Hematopoietic multipotent progenitor cell treated with erythropoietin and hydrocortisone succinate and interleukin-3 and kit ligand, for 17 days (in vitro differentiated cells): ENCODE measurements at regions not wholly inside any gene's neighbourhood (a gene's known extent, or its start where the extent isn't known, plus 50 kb on each side); places are given as distances from the start of the nearest gene placed in this dataset.
"Not testable (repeated sequence)": the region's sequence is repeated elsewhere in the genome, so short reads cannot be mapped to it uniquely, and the experiment has no call there.

Experiments
- DNase-seq: peaks from one replicate; pipeline ENCODE4 v3.0.0-alpha.2; 2015; ENCODE audit warnings: low spot score

- DNase-seq = no peak
Measured at GRCh38 chr13:54597540-54598088, 1569.0 kb downstream of the OLFM4 start.

GRCh38 chr13:54599413-54599812, 1570.8 kb downstream of the OLFM4 start:
- DNase-seq = no peak

GRCh38 chr13:54606944-54607343, 1578.3 kb downstream of the OLFM4 start:
- no peak for DNase-seq

- no peak for DNase-seq
Measured at GRCh38 chr13:54607421-54607820, 1578.8 kb downstream of the OLFM4 start.

- no peak for DNase-seq
Measured at GRCh38 chr13:54611390-54611789, 1582.8 kb downstream of the OLFM4 start.

- DNase-seq = no peak
Measured at GRCh38 chr13:54614726-54615125, 1586.1 kb downstream of the OLFM4 start.

GRCh38 chr13:54626504-54626903, 1597.9 kb downstream of the OLFM4 start:
- DNase-seq = not testable (repeated sequence)

- DNase-seq = no peak
Measured at GRCh38 chr13:54627646-54628372, 1599.2 kb downstream of the OLFM4 start.

- DNase-seq = no peak
Measured at GRCh38 chr13:54628383-54628782, 1599.8 kb downstream of the OLFM4 start.

GRCh38 chr13:54633456-54633855, 1604.8 kb downstream of the OLFM4 start:
- DNase-seq = no peak

- DNase-seq = no peak
Measured at GRCh38 chr13:54636231-54636630, 1607.6 kb downstream of the OLFM4 start.

- no peak for DNase-seq
Measured at GRCh38 chr13:54637366-54637765, 1608.8 kb downstream of the OLFM4 start.

GRCh38 chr13:54640719-54641118, 1612.1 kb downstream of the OLFM4 start:
- no peak for DNase-seq

- no peak for DNase-seq
Measured at GRCh38 chr13:54643863-54644262, 1615.2 kb downstream of the OLFM4 start.

GRCh38 chr13:54647275-54647674, 1618.7 kb downstream of the OLFM4 start:
- DNase-seq = no peak

- no peak for DNase-seq
Measured at GRCh38 chr13:54657588-54657987, 1629.0 kb downstream of the OLFM4 start.

- no peak for DNase-seq
Measured at GRCh38 chr13:54658771-54659170, 1630.2 kb downstream of the OLFM4 start.

GRCh38 chr13:54660277-54660676, 1631.7 kb downstream of the OLFM4 start:
- no peak for DNase-seq

GRCh38 chr13:54676526-54677113, 1648.0 kb downstream of the OLFM4 start:
- no peak for DNase-seq

GRCh38 chr13:54682184-54682583, 1653.6 kb downstream of the OLFM4 start:
- DNase-seq = no peak

- no peak for DNase-seq
Measured at GRCh38 chr13:54687173-54687572, 1658.6 kb downstream of the OLFM4 start.

GRCh38 chr13:54699831-54700230, 1671.2 kb downstream of the OLFM4 start:
- no peak for DNase-seq

- no peak for DNase-seq
Measured at GRCh38 chr13:54705738-54706137, 1677.1 kb downstream of the OLFM4 start.

- DNase-seq = no peak
Measured at GRCh38 chr13:54706336-54706735, 1677.7 kb downstream of the OLFM4 start.
